ENCODE measurements at regions not wholly inside any gene's neighbourhood (a gene's known extent, or its start where the extent isn't known, plus 50 kb on each side); places are given as distances from the start of the nearest gene placed in this dataset.

DNA sequence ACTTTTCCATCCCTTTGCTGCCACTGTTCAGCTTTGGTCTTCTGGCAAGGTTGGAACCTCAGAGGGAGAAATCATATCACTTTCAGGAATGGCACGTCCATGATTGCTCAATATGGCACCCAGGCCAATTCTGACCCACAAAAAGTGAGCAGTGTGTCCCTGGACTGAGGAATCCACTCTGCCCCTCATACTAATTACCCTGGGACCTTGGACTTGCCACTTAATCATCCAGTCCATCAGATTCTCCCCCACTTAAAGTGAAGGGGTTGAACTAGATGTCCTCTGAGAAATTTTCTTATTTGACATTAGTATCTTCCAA is 449.3 kb upstream of the CITED2 start:
- no peaks in the 10 kb centered on the region for H3K9me3 ChIP-seq (ENCODE audit: control insufficient read depth, low read depth, low read length)
- no CpG with 5 or more reads among the region's 1 CpG for WGBS (ENCODE audit: insufficient coverage, low lambda C conversion rate)
- no peak overlapping the region for H3K4me3 ChIP-seq (ENCODE audit: low read length)
- no peak for DNase-seq
- no peaks in the 10 kb centered on the region for H3K4me1 ChIP-seq (ENCODE audit: control insufficient read depth, insufficient read depth, low read length)
- H3K27me3 ChIP-seq (ENCODE audit: control insufficient read depth, insufficient read depth, low read length) = no peaks in the 10 kb centered on the region
- no peak overlapping the region for H3K27ac ChIP-seq (ENCODE audit: low read length)
- no peaks in the 10 kb centered on the region for H3K36me3 ChIP-seq (ENCODE audit: control insufficient read depth, insufficient read depth, low read length)

DNA sequence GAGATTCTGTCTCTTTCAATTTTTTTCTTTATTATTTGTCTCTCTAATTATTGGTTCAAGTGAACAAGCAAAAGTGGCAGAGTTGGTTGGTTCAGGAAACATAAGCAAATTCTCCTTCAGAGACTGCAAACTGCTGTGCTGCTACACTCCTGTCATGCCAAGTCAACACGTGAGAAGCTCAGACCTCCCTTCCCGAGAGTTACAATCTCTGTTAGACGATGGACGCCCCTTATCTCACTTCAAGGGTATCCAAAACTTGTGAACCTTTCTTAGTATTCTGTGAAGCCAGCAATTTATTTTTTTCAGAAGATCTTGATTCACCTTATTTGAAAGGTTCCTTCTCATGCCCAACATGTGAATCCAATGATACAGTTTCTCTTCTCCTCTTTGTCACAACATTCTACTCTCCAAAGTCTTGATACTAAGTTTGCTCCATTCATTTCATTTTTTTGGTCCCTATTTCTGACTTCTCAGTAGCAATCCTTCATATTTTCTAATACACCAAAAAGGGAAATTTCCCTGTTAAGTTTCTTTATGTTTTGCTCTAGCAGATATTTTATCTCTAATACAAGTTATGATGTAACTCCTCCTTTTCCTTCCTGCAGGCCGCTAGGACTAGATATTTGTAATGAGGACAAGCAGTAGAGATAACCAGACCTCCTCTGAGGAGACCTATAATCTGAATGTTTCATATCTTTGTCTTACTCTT is 448.8 kb upstream of the CITED2 start:
- H3K4me1 ChIP-seq (ENCODE audit: control insufficient read depth, insufficient read depth, low read length) = no peaks in the 10 kb centered on the region
- no peak overlapping the region for H3K4me3 ChIP-seq (ENCODE audit: low read length)
- no peak for DNase-seq
- H3K27me3 ChIP-seq (ENCODE audit: control insufficient read depth, insufficient read depth, low read length) = no peaks in the 10 kb centered on the region
- H3K27ac ChIP-seq (ENCODE audit: low read length) = no peak overlapping the region
- no peaks in the 10 kb centered on the region for H3K36me3 ChIP-seq (ENCODE audit: control insufficient read depth, insufficient read depth, low read length)
- WGBS (ENCODE audit: insufficient coverage, low lambda C conversion rate) = no CpG with 5 or more reads among the region's 5 CpGs
- no peaks in the 10 kb centered on the region for H3K9me3 ChIP-seq (ENCODE audit: control insufficient read depth, low read depth, low read length)

- 88% methylated on average over 1 of the region's 2 CpGs for WGBS (ENCODE audit: insufficient coverage, low lambda C conversion rate)
- H3K4me1 ChIP-seq (ENCODE audit: control insufficient read depth, insufficient read depth, low read length) = no peaks in the 10 kb centered on the region
- no peak overlapping the region for H3K27ac ChIP-seq (ENCODE audit: low read length)
- no peaks in the 10 kb centered on the region for H3K36me3 ChIP-seq (ENCODE audit: control insufficient read depth, insufficient read depth, low read length)
- no peaks in the 10 kb centered on the region for H3K27me3 ChIP-seq (ENCODE audit: control insufficient read depth, insufficient read depth, low read length)
- DNase-seq = no peak
- no peak overlapping the region for H3K4me3 ChIP-seq (ENCODE audit: low read length)
- H3K9me3 ChIP-seq (ENCODE audit: control insufficient read depth, low read depth, low read length) = no peaks in the 10 kb centered on the region
Measured at GRCh38 chr6:139821676-139822223, 447.3 kb upstream of the CITED2 start.

GRCh38 chr6:139820210-139820609 is 445.8 kb upstream of the CITED2 start:
- Histone ChIP-seq H3K27me3 (ENCODE audit: control insufficient read depth, insufficient read depth, low read length) (no peaks in the 10 kb centered on the region), H3K4me1 (ENCODE audit: control insufficient read depth, insufficient read depth, low read length) (no peaks in the 10 kb centered on the region), H3K36me3 (ENCODE audit: control insufficient read depth, insufficient read depth, low read length) (no peaks in the 10 kb centered on the region), H3K27ac (ENCODE audit: low read length) (no peak overlapping the region), H3K4me3 (ENCODE audit: low read length) (no peak overlapping the region), H3K9me3 (ENCODE audit: control insufficient read depth, low read depth, low read length) (no peaks in the 10 kb centered on the region)
- WGBS (ENCODE audit: insufficient coverage, low lambda C conversion rate) = no CpG with 5 or more reads among the region's 1 CpG
- no peak for DNase-seq

- no peaks in the 10 kb centered on the region for H3K36me3 ChIP-seq (ENCODE audit: control insufficient read depth, insufficient read depth, low read length)
- no peak overlapping the region for H3K4me3 ChIP-seq (ENCODE audit: low read length)
- H3K27ac ChIP-seq (ENCODE audit: low read length) = no peak overlapping the region
- no peaks in the 10 kb centered on the region for H3K27me3 ChIP-seq (ENCODE audit: control insufficient read depth, insufficient read depth, low read length)
- 100% methylated on average over 2 of the region's 4 CpGs for WGBS (ENCODE audit: insufficient coverage, low lambda C conversion rate)
- DNase-seq = no peak
- no peaks in the 10 kb centered on the region for H3K9me3 ChIP-seq (ENCODE audit: control insufficient read depth, low read depth, low read length)
- H3K4me1 ChIP-seq (ENCODE audit: control insufficient read depth, insufficient read depth, low read length) = no peaks in the 10 kb centered on the region
Measured at GRCh38 chr6:139819776-139820175, 445.3 kb upstream of the CITED2 start.

- Histone ChIP-seq H3K27ac (ENCODE audit: low read length) (no peak overlapping the region), H3K27me3 (ENCODE audit: control insufficient read depth, insufficient read depth, low read length) (no peaks in the 10 kb centered on the region), H3K36me3 (ENCODE audit: control insufficient read depth, insufficient read depth, low read length) (no peaks in the 10 kb centered on the region), H3K4me1 (ENCODE audit: control insufficient read depth, insufficient read depth, low read length) (no peaks in the 10 kb centered on the region), H3K4me3 (ENCODE audit: low read length) (no peak overlapping the region), H3K9me3 (ENCODE audit: control insufficient read depth, low read depth, low read length) (no peaks in the 10 kb centered on the region)
- DNase-seq = no peak
- WGBS (ENCODE audit: insufficient coverage, low lambda C conversion rate) = 100% methylated on average over 1 of the region's 3 CpGs
Measured at GRCh38 chr6:139812939-139813338, 438.5 kb upstream of the CITED2 start.

DNA sequence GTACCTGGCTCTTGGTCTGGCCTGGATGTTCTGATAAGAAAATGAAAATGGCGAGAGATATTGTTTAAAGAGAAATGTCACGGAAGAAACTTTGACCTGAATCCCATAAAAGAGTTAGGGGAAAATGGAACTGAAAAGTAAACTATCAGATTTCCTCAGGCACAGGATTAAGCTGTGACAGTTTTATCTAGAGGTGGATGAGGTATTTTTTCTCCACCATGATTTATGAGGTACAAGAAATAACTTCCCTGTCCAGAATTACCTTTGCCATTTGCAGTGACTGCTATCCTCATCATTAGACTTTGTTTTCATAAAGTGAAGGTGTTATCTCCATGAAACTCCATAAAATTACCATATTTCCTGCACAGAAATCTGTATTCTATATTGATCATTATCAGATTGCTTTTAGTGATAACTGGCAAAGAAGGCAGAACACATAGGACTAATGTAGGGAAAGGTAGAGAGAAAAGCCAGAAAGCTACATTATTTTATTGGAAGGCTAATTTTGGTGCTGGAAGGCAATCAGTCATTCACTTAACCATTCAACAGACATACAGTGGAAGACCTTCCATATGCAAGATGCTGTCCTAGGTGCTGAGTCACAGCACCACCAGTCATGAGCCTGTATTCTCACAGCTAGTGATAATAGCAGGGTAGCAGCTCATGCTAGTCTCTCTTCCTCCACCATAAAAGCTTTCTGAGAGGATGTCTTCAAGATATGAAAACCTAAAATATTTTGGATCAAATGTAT is 427.3 kb upstream of the CITED2 start:
- peak; percentile 29 to 71 for DNase-seq
- H3K27ac ChIP-seq (ENCODE audit: low read length) = peak overlapping the region; percentile 11
- H3K27me3 ChIP-seq (ENCODE audit: control insufficient read depth, insufficient read depth, low read length) = no peaks in the 10 kb centered on the region
- H3K4me1 ChIP-seq (ENCODE audit: control insufficient read depth, insufficient read depth, low read length) = peaks cover 4% of the 10 kb centered on the region
- 43% methylated on average over 2 of the region's 2 CpGs for WGBS (ENCODE audit: insufficient coverage, low lambda C conversion rate)
- no peaks in the 10 kb centered on the region for H3K36me3 ChIP-seq (ENCODE audit: control insufficient read depth, insufficient read depth, low read length)
- H3K4me3 ChIP-seq (ENCODE audit: low read length) = no peak overlapping the region
- peaks cover 12% of the 10 kb centered on the region for H3K9me3 ChIP-seq (ENCODE audit: control insufficient read depth, low read depth, low read length)

DNA sequence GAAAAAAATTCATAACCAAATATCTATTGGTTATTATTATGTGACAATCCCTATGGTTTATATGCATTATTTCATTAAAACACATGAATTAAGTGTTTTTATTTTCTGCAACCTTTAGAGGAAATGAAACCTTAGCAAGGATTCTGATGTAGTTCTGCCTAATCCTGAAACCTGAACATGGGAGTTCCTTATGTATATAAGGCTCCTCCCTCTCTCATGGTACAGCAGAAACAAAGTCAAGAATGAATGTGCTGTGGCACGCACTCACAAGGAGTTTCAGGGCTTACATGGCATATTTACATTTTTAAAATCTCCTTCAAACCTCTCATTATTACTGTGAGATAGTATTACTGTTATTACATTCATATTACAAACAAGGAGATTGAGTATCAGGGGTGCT is 426.4 kb upstream of the CITED2 start:
- 80% methylated on average over 1 of the region's 1 CpG for WGBS (ENCODE audit: insufficient coverage, low lambda C conversion rate)
- DNase-seq = no peak

GRCh38 chr6:139790527-139790926 is 416.1 kb upstream of the CITED2 start:
- no peaks in the 10 kb centered on the region for H3K36me3 ChIP-seq (ENCODE audit: control insufficient read depth, insufficient read depth, low read length)
- 100% methylated on average over 1 of the region's 1 CpG for WGBS (ENCODE audit: insufficient coverage, low lambda C conversion rate)
- H3K27me3 ChIP-seq (ENCODE audit: control insufficient read depth, insufficient read depth, low read length) = no peaks in the 10 kb centered on the region
- no peak overlapping the region for H3K27ac ChIP-seq (ENCODE audit: low read length)
- H3K9me3 ChIP-seq (ENCODE audit: control insufficient read depth, low read depth, low read length) = no peaks in the 10 kb centered on the region
- H3K4me1 ChIP-seq (ENCODE audit: control insufficient read depth, insufficient read depth, low read length) = no peaks in the 10 kb centered on the region
- no peak overlapping the region for H3K4me3 ChIP-seq (ENCODE audit: low read length)
- no peak for DNase-seq

More for the DNA sequence above, 426.4 kb upstream of the CITED2 start:
- peaks cover 4% of the 10 kb centered on the region for H3K4me1 ChIP-seq (ENCODE audit: control insufficient read depth, insufficient read depth, low read length)
- no peaks in the 10 kb centered on the region for H3K27me3 ChIP-seq (ENCODE audit: control insufficient read depth, insufficient read depth, low read length)
- no peak overlapping the region for H3K27ac ChIP-seq (ENCODE audit: low read length)
- no peak overlapping the region for H3K4me3 ChIP-seq (ENCODE audit: low read length)
- H3K9me3 ChIP-seq (ENCODE audit: control insufficient read depth, low read depth, low read length) = peaks cover 12% of the 10 kb centered on the region
- H3K36me3 ChIP-seq (ENCODE audit: control insufficient read depth, insufficient read depth, low read length) = no peaks in the 10 kb centered on the region

GRCh38 chr6:139784222-139784769 is 409.8 kb upstream of the CITED2 start:
- WGBS (ENCODE audit: insufficient coverage, low lambda C conversion rate) = 94% methylated on average over 2 of the region's 2 CpGs
- no peaks in the 10 kb centered on the region for H3K36me3 ChIP-seq (ENCODE audit: control insufficient read depth, insufficient read depth, low read length)

More at GRCh38 chr6:139784222-139784769, 409.8 kb upstream of the CITED2 start:
- Histone ChIP-seq H3K4me1 (ENCODE audit: control insufficient read depth, insufficient read depth, low read length) (no peaks in the 10 kb centered on the region), H3K27me3 (ENCODE audit: control insufficient read depth, insufficient read depth, low read length) (no peaks in the 10 kb centered on the region), H3K4me3 (ENCODE audit: low read length) (no peak overlapping the region), H3K27ac (ENCODE audit: low read length) (no peak overlapping the region), H3K9me3 (ENCODE audit: control insufficient read depth, low read depth, low read length) (no peaks in the 10 kb centered on the region)
- DNase-seq = no peak

Data from large intestine (tissue), 3 donors.